D721Med (cell line): ENCODE measurements at regions not wholly inside any gene's neighbourhood (a gene's known extent, or its start where the extent isn't known, plus 50 kb on each side); places are given as distances from the start of the nearest gene placed in this dataset.

Experiments used
- DNase-seq: peaks from one replicate; pipeline ENCODE4 v3.0.0; 2011; ENCODE audit warnings: low spot score; ENCODE audit not compliant: insufficient read length
- FAIRE-seq: peaks from 2 replicates; lab custom pipeline; 2011; peaks lifted over from hg19 to GRCh38; lab: Jason Lieb, UNC
- CTCF ChIP-seq: IDR thresholded peaks from 2 replicates; pipeline ENCODE4 v1.5.1; 2012; ENCODE audit warnings: mild to moderate bottlenecking, control low read depth; ENCODE audit not compliant: insufficient read depth; ENCODE audit errors: missing control alignments

- DNase-seq (no peak), FAIRE-seq (no peak)
- TF ChIP-seq CTCF: no peak
Measured at GRCh38 chr5:27797220-27797619, 758.8 kb upstream of the CDH9 start.

- no peak for TF ChIP-seq CTCF
- no peak for DNase-seq
- no peak for FAIRE-seq
Measured at GRCh38 chr5:27788184-27788583, 749.8 kb upstream of the CDH9 start.

GRCh38 chr5:27784317-27784716, 745.9 kb upstream of the CDH9 start:
- TF ChIP-seq CTCF: no peak
- no peak for FAIRE-seq
- DNase-seq: no peak

- DNase-seq: no peak
- FAIRE-seq: no peak
- TF ChIP-seq CTCF: no peak
Measured at GRCh38 chr5:27778121-27778520, 739.7 kb upstream of the CDH9 start.

GRCh38 chr5:27773636-27774035, 735.2 kb upstream of the CDH9 start:
- no peak for TF ChIP-seq CTCF
- no peak for FAIRE-seq

GRCh38 chr5:27773166-27773565, 734.8 kb upstream of the CDH9 start:
- no peak for TF ChIP-seq CTCF
- FAIRE-seq (no peak), DNase-seq (no peak)

More at GRCh38 chr5:27773636-27774035, 735.2 kb upstream of the CDH9 start:
- DNase-seq: no peak

- no peak for DNase-seq
- TF ChIP-seq CTCF: no peak
- no peak for FAIRE-seq
Measured at GRCh38 chr5:27769748-27770402, 731.5 kb upstream of the CDH9 start.
